GM21717 (cell line): ENCODE measurements at regions not wholly inside any gene's neighbourhood (a gene's known extent, or its start where the extent isn't known, plus 50 kb on each side); places are given as distances from the start of the nearest gene placed in this dataset.

Source experiments
- ATAC-seq: cut with Tn5 transposase; IDR thresholded peaks from one replicate; pipeline ENCODE4 v1.9.1; 2021; ENCODE audit warnings: mild to moderate bottlenecking, moderate library complexity; ENCODE audit not compliant: unreplicated experiment

GRCh38 chr6:135789375-135790050 is 62.0 kb upstream of the PDE7B start:
- ATAC-seq: no peak

- ATAC-seq: no peak
Measured at GRCh38 chr6:135791441-135791840, 60.1 kb upstream of the PDE7B start.

GRCh38 chr6:135796643-135797305 is 54.7 kb upstream of the PDE7B start:
- ATAC-seq: no peak

- ATAC-seq: no peak
Measured at GRCh38 chr6:135797361-135797760, 54.1 kb upstream of the PDE7B start.

- no peak for ATAC-seq
Measured at GRCh38 chr6:135798751-135799515, 52.6 kb upstream of the PDE7B start.
